Astrocyte (in vitro differentiated cells and primary cell): ENCODE measurements at regions not wholly inside any gene's neighbourhood (a gene's known extent, or its start where the extent isn't known, plus 50 kb on each side); places are given as distances from the start of the nearest gene placed in this dataset.

Source experiments
- EZH2 ChIP-seq: IDR thresholded peaks from 2 replicates; pipeline ENCODE4 v1.6.1; 2012; ENCODE audit warnings: mild to moderate bottlenecking, low read length, inconsistent platforms; ENCODE audit not compliant: insufficient read depth
- TF ChIP-seq, protein P1 (sequence below): IDR thresholded peaks from 2 replicates; pipeline ENCODE4 v1.5.1; 2011; ENCODE audit warnings: low read depth, mild to moderate bottlenecking, inconsistent platforms, low read length, moderate library complexity; ENCODE audit not compliant: insufficient read depth

DNA sequence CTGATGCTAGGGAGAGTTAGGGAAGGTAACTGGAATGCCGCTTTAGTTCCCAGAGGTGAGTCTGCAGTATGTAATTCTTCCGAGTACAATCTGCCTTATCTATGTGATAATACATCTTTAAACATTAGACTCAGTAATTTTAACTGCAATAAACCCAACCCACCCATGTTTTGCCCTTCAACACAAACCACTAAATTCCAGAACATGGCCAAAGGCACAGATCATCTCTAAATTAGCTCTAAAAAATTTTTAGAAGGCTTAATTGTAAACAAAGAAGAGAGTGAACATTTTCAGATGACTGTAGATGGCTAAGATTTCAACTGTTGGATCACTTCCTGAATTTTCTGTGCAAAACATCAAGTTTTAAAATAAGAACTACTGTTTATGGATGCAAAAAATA, 488.7 kb upstream of the ID2 start:
- TF ChIP-seq, protein P1, sequence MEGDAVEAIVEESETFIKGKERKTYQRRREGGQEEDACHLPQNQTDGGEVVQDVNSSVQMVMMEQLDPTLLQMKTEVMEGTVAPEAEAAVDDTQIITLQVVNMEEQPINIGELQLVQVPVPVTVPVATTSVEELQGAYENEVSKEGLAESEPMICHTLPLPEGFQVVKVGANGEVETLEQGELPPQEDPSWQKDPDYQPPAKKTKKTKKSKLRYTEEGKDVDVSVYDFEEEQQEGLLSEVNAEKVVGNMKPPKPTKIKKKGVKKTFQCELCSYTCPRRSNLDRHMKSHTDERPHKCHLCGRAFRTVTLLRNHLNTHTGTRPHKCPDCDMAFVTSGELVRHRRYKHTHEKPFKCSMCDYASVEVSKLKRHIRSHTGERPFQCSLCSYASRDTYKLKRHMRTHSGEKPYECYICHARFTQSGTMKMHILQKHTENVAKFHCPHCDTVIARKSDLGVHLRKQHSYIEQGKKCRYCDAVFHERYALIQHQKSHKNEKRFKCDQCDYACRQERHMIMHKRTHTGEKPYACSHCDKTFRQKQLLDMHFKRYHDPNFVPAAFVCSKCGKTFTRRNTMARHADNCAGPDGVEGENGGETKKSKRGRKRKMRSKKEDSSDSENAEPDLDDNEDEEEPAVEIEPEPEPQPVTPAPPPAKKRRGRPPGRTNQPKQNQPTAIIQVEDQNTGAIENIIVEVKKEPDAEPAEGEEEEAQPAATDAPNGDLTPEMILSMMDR: no peak
- TF ChIP-seq EZH2: no peak
